NB4 (cell line): ENCODE measurements at regions not wholly inside any gene's neighbourhood (a gene's known extent, or its start where the extent isn't known, plus 50 kb on each side); places are given as distances from the start of the nearest gene placed in this dataset.
"Not testable (repeated sequence)": the region's sequence is repeated elsewhere in the genome, so short reads cannot be mapped to it uniquely, and the experiment has no call there.

ENCODE experiments used
- DNase-seq: peaks from one replicate; pipeline ENCODE4 v3.0.0; 2010; ENCODE audit warnings: low read depth
- H3K4me3 ChIP-seq: one replicate; pipeline ENCODE4 v1.5.1; 2011; ENCODE audit warnings: mild to moderate bottlenecking, low read depth, low read length, moderate library complexity
- CTCF ChIP-seq: IDR thresholded peaks from one replicate; pipeline ENCODE4 v1.5.1; 2012; ENCODE audit warnings: low read depth, low read length
- MAX ChIP-seq: IDR thresholded peaks from 2 replicates; pipeline ENCODE4 v1.6.1; 2011; ENCODE audit warnings: low read depth, low read length
- MYC ChIP-seq: IDR thresholded peaks from 2 replicates; pipeline ENCODE4 v1.6.1; 2011; ENCODE audit warnings: low read depth, low read length
- POLR2A ChIP-seq: IDR thresholded peaks from 2 replicates; pipeline ENCODE4 v1.6.1; 2011; ENCODE audit warnings: mild to moderate bottlenecking; ENCODE audit not compliant: insufficient read length; ENCODE audit errors: extremely low read depth

- no peak for TF ChIP-seq POLR2A
- TF ChIP-seq MAX = no peak
- no peak for TF ChIP-seq CTCF
- TF ChIP-seq MYC = no peak
- H3K4me3 ChIP-seq = no peak overlapping the region
- DNase-seq = no peak
Observed at GRCh38 chr4:167883266-167883665, 209.1 kb upstream of the ANXA10 start.

DNA sequence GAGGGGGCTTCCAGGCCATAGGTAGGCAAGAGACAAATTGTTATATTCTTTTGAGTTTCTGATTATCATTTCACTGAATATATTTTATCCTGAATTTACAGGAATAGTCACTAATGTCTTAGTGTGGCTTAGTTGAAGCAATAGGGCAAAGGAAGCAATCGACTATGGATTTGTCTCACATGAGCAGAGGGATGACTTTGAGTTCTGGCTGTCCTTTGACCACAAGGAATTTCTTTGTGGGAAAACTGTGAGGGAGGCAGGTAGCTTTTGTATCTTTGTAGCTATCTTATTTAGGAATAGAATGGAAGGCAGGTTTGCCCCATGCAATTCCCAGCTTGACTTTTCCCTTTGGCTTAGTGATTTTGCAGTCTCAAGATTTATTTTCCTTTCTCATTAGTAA is 207.3 kb upstream of the ANXA10 start:
- no peak for DNase-seq
- H3K4me3 ChIP-seq = no peak overlapping the region
- no peak for TF ChIP-seq CTCF
- no peak for TF ChIP-seq MAX
- no peak for TF ChIP-seq POLR2A
- no peak for TF ChIP-seq MYC

GRCh38 chr4:167885872-167886271 is 206.5 kb upstream of the ANXA10 start:
- no peak for TF ChIP-seq CTCF
- TF ChIP-seq MAX = no peak
- TF ChIP-seq POLR2A = no peak
- TF ChIP-seq MYC = no peak
- H3K4me3 ChIP-seq = no peak overlapping the region
- DNase-seq = no peak

DNA sequence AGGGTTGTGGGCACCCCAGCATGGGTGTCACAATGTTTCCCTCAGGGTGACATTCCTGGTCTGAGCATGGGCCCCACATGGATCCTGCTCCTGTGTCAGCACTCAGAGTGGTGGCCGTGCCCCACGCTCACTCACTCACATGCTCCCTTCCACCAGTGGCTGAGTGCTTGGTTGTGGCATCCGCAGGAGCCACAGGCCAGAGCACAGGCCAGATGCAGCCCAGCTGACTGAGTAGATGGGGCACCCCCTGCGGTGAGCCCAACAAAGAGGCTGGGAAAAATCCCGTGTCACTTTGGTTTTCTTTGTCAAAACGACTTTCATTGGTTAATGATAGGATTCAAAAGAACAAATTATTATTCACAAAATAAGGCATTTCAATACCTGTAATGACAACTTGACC is 204.6 kb upstream of the ANXA10 start:
- DNase-seq = no peak
- TF ChIP-seq MYC (no peak), POLR2A (no peak), CTCF (no peak), MAX (no peak)
- H3K4me3 ChIP-seq = no peak overlapping the region

- no peak for TF ChIP-seq POLR2A
- TF ChIP-seq MAX = no peak
- no peak for TF ChIP-seq CTCF
- no peak for TF ChIP-seq MYC
- no peak for DNase-seq
Observed at GRCh38 chr4:167890226-167890625, 202.1 kb upstream of the ANXA10 start.

DNA sequence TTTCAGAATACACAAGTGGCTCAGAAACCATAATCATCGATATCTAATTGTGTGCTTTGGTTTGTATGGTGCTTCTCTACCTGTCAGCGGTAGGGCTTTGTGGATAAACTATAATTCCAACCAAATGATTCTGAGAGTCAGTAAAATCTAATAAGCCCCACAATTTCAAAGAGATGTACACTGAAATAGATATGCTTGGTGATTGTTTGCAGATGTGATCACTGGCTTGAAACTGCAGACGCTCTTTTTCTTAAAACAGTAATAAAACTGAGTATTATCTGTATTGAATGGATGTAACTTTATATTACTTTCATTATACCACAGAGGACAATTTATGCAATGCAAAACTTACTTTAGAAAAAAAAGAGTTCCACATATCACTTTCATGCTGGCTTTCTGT is 198.8 kb upstream of the ANXA10 start:
- no peak overlapping the region for H3K4me3 ChIP-seq
- no peak for DNase-seq
- TF ChIP-seq MYC = no peak
- TF ChIP-seq MAX = no peak
- TF ChIP-seq CTCF = no peak

More at GRCh38 chr4:167890226-167890625, 202.1 kb upstream of the ANXA10 start:
- no peak overlapping the region for H3K4me3 ChIP-seq

DNA sequence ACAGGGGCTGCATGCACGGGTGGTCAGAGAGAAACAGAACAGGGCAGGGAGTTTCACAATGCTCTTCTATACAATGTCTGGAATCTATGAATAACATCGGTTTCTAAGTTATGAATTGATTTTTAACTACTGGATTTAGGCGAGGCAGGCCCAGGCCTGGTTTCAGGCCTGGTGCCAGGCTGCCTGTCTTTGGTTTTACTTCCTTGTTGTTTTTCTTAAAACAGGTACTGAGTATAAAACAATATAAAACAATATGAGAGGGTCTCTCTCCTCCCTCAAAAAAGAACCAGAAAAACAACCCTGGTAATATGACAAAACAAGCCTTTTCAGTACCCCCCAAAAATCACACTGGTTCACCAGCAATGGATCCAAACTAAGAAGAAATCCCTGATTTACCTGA is 196.1 kb upstream of the ANXA10 start:
- H3K4me3 ChIP-seq, DNase-seq: not testable (repeated sequence)
